Body of pancreas (tissue), 4 donors: ENCODE measurements at regions not wholly inside any gene's neighbourhood (a gene's known extent, or its start where the extent isn't known, plus 50 kb on each side); places are given as distances from the start of the nearest gene placed in this dataset.

ENCODE experiments used
- ATAC-seq: fragments of 150-250 bp; one replicate; pipeline ENCODE4 v1.9.1; 2016
- DNase-seq, 4 donors: peaks; one replicate each; pipeline ENCODE4 v3.0.0-alpha.2; 2019
- H3K27ac ChIP-seq, 4 donors: fragments of 200-600 bp; sonication (generic); 1 replicate in 3 of 4; 2 replicates in 1 of 4; pipeline versions ENCODE4 v1.5.1 to v1.6.1; 2016 to 2019; ENCODE audit warnings: mild to moderate bottlenecking in 1 of 4, mixed read lengths in 1 of 4, moderate library complexity in 1 of 4
- H3K27me3 ChIP-seq, 2 donors: fragments of 200-600 bp; sonication (generic); one replicate each; pipeline ENCODE4 v1.6.0; 2016; ENCODE audit warnings: mild to moderate bottlenecking in 1 of 2
- H3K36me3 ChIP-seq, 2 donors: fragments of 200-600 bp; sonication (generic); replicated peaks in 1 of 2; 2 replicates each; pipeline ENCODE4 v1.5.1; 2016; ENCODE audit warnings: low read depth in 2 of 2; ENCODE audit not compliant: insufficient read depth in 1 of 2
- H3K4me1 ChIP-seq: fragments of 200-600 bp; sonication (generic); one replicate; pipeline ENCODE4 v1.6.0; 2016
- H3K4me3 ChIP-seq, 2 donors: fragments of 200-600 bp; sonication (generic); 1 replicate in 1 of 2; 2 replicates in 1 of 2; pipeline ENCODE4 v1.5.1; 2016 to 2019
- H3K9me3 ChIP-seq, 3 donors: fragments of 200-600 bp; sonication (generic); 1 replicate in 2 of 3; 2 replicates in 1 of 3; pipeline ENCODE4 v1.5.1; 2016
- CTCF ChIP-seq, 7 experiments: fragments of 450-650 bp in 4 of 7; fragments of 200-600 bp in 3 of 7; sonication (generic) in 3 of 7; IDR thresholded peaks; one replicate each; pipeline ENCODE4 v1.5.1; 2016 to 2019; ENCODE audit warnings: antibody characterized with exemption in 7 of 7
- POLR2A ChIP-seq, 3 donors: fragments of 450-650 bp; IDR thresholded peaks; one replicate each; pipeline ENCODE4 v1.6.1; 2016; ENCODE audit warnings: antibody characterized with exemption in 3 of 3, mild to moderate bottlenecking in 2 of 3
- WGBS, 2 donors: methylation state at CpG; one replicate each; pipeline ENCODE4 v1.1.5; 2017; 5-methylcytosine and 5-hydroxymethylcytosine counted together
- intact Hi-C: fragments of 100-400 bp; cut with DNase I; formaldehyde crosslinking; loops from one replicate; pipeline ENCODE4 v1.15.1; 2023

GRCh38 chr4:162350331-162350730, 186.5 kb upstream of the FSTL5 start:
- intact Hi-C loops: no loop called here
- no peak for TF ChIP-seq POLR2A (IDR thresholded peaks at IDR 0.05)
- TF ChIP-seq CTCF (IDR thresholded peaks at IDR 0.05): no peak
- whole genome bisulfite sequencing, 2 donors: 39 to 42% methylated on average over 2 of the region's 2 CpGs

GRCh38 chr4:162349395-162349794, 185.6 kb upstream of the FSTL5 start:
- H3K4me1 ChIP-seq: no peaks in the 10 kb centered on the region
- no peak for ATAC-seq
- no peak for DNase-seq
- 72 to 77% methylated on average over 2 of the region's 2 CpGs for WGBS, 2 donors
- intact Hi-C loops: no loop called here
- H3K27me3 ChIP-seq: no peaks in the 10 kb centered on the region
- H3K4me3 ChIP-seq: no peak overlapping the region
- TF ChIP-seq CTCF (IDR thresholded peaks at IDR 0.05): no peak
- no peak for TF ChIP-seq POLR2A (IDR thresholded peaks at IDR 0.05)
- H3K27ac ChIP-seq: no peak overlapping the region
- H3K9me3 ChIP-seq: no peaks in the 10 kb centered on the region
- no peaks in the 10 kb centered on the region for H3K36me3 ChIP-seq

More at GRCh38 chr4:162350331-162350730, 186.5 kb upstream of the FSTL5 start:
- ATAC-seq (no peak), DNase-seq (no peak)
- H3K27me3 ChIP-seq: no peaks in the 10 kb centered on the region
- H3K4me3 ChIP-seq: no peak overlapping the region
- H3K36me3 ChIP-seq: no peaks in the 10 kb centered on the region
- no peaks in the 10 kb centered on the region for H3K9me3 ChIP-seq
- H3K27ac ChIP-seq: no peak overlapping the region
- H3K4me1 ChIP-seq: no peaks in the 10 kb centered on the region

GRCh38 chr4:162347842-162348213, 184.0 kb upstream of the FSTL5 start:
- Histone ChIP-seq H3K27me3 (no peaks in the 10 kb centered on the region), H3K9me3 (no peaks in the 10 kb centered on the region), H3K4me3 (no peak overlapping the region), H3K27ac (no peak overlapping the region), H3K4me1 (no peaks in the 10 kb centered on the region), H3K36me3 (no peaks in the 10 kb centered on the region)
- no peak for ATAC-seq
- no peak for TF ChIP-seq POLR2A (IDR thresholded peaks at IDR 0.05)
- no peak for TF ChIP-seq CTCF (IDR thresholded peaks at IDR 0.05)
- 28 to 48% methylated on average over 3 of the region's 3 CpGs for WGBS, 2 donors
- no peak for DNase-seq
- intact Hi-C loops: no loop called here

- no peak overlapping the region for H3K4me3 ChIP-seq
- no peaks in the 10 kb centered on the region for H3K9me3 ChIP-seq
- ATAC-seq (no peak), DNase-seq (no peak)
- TF ChIP-seq CTCF (IDR thresholded peaks at IDR 0.05) (no peak), POLR2A (IDR thresholded peaks at IDR 0.05) (no peak)
- no peaks in the 10 kb centered on the region for H3K4me1 ChIP-seq
- no peaks in the 10 kb centered on the region for H3K36me3 ChIP-seq
- WGBS, 2 donors: 17 to 25% methylated on average over 2 of the region's 2 CpGs
- intact Hi-C loops: no loop called here
- no peaks in the 10 kb centered on the region for H3K27me3 ChIP-seq
- H3K27ac ChIP-seq: no peak overlapping the region
These were observed 183.5 kb upstream of the FSTL5 start for GRCh38 chr4:162347156-162347841.

- Histone ChIP-seq H3K36me3 (no peaks in the 10 kb centered on the region), H3K9me3 (no peaks in the 10 kb centered on the region), H3K4me1 (no peaks in the 10 kb centered on the region), H3K27me3 (no peaks in the 10 kb centered on the region), H3K4me3 (no peak overlapping the region), H3K27ac (no peak overlapping the region)
- WGBS, 2 donors: 30 to 56% methylated on average over 1 of the region's 1 CpG
- TF ChIP-seq CTCF (IDR thresholded peaks at IDR 0.05) (no peak), POLR2A (IDR thresholded peaks at IDR 0.05) (no peak)
- ATAC-seq: no peak
- intact Hi-C loops: no loop called here
- DNase-seq: no peak
These were observed 180.2 kb upstream of the FSTL5 start for GRCh38 chr4:162343967-162344366.
